Pons (tissue), 1 donor: ENCODE measurements at regions not wholly inside any gene's neighbourhood (a gene's known extent, or its start where the extent isn't known, plus 50 kb on each side); places are given as distances from the start of the nearest gene placed in this dataset.
A peak's percentile ranks its signal among the peaks of the same experiment; 100 is the strongest.

ENCODE experiments used
- DNase-seq: peaks from one replicate; pipeline ENCODE4 v3.0.0-alpha.2; 2016; ENCODE audit warnings: low spot score

DNA sequence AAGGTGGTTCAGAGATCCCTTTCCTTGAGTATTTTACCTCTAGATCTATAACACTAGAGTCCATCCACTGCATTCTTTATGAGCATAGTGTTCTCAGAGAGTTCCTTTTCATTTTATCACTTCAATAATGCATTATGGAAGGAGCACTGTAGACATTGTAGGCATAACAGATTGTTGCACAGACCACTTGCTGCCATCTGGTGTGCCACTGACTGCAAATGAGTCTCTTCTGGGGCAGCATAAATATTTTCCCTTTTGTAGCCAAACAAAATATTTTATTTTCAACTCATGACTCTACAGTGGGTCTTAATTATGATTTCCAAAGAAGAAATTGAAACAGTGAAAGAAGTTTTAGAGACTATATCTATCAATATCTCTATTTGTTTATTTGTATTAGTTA lies 290.4 kb downstream of the OLFM3 start:
- no peak for DNase-seq

- no peak for DNase-seq
Observed at GRCh38 chr1:101709721-101710120, 287.0 kb downstream of the OLFM3 start.

DNA sequence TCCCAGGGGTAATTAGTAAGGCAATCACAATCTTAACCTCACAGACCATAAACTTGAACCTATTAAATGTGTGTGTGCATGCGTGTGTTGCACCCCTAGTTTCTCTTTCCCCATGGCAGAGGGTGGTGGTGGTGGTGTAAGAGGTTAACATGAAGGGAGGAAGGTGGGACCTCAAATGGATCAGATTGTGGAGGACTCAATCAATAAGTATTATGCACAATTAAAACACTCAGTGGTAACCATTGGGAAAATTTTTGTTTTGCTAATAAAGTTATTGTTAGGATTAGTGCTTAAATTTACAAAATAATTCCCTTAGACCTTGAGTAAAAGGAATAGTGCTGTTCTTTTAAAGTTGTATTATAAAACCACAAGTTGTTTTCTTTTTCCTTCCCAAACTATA lies 283.0 kb downstream of the OLFM3 start:
- DNase-seq = no peak

DNA sequence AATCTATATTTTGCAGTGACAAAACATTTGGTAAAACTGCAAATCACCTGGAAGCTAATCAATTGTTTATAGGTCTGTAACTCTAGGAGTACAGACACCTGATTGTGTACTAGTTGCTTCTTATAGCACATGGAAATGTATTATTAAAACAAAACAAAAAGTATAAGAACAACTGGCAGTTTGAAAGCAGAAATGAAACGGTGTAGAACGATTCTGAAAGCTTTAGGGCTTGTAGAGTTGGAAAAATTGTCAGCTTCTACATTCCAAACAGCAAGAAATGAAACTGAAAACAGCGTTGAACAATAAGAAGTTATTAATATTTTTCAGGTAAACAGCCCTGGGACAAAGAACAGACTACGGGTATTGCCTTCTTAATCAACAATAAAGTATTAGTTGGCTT lies 273.3 kb downstream of the OLFM3 start:
- DNase-seq = no peak

GRCh38 chr1:101728029-101728428 lies 268.7 kb downstream of the OLFM3 start:
- no peak for DNase-seq

GRCh38 chr1:101730559-101730958 lies 266.2 kb downstream of the OLFM3 start:
- no peak for DNase-seq

- no peak for DNase-seq
Observed at GRCh38 chr1:101732261-101732660, 264.5 kb downstream of the OLFM3 start.

DNA sequence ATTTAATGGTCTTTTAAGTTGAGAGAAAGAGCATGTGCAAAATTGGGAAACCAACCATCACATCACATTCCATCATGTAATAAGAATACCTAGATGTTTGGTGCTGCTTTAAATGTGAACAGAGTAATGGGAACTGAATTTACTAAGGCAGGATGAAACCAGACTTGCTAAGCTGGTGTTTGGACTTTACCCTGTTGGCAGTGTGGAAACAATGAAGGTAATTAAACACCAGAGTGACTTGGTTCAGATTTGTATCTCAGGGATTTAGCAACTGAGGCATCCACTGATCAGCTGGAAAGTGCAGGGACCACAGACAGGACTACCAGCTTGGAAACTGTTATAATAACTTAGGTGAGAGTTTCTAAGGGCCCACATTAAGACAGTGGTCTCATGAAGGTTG lies 263.4 kb downstream of the OLFM3 start:
- no peak for DNase-seq

DNA sequence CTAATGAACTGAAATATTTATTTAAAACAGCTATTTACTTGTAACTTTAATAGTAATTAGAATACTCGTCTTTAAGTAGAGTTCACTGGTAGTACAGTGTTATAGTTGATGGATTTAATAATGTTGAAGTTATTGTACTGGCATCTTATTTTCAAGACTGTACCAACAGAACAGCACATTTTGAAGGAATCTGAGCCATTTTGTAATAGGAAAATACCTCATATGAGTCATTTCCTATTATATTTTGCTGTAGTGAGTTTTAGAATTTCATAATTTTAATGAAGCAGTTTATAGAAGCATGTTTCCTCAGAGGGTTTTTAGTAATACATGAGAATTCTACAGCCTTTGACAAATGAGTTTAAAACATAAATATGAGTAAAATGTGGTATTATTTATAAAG lies 258.3 kb downstream of the OLFM3 start:
- DNase-seq = no peak

- DNase-seq = no peak
Observed at GRCh38 chr1:101739146-101739545, 257.6 kb downstream of the OLFM3 start.

- no peak for DNase-seq
Observed at GRCh38 chr1:101739826-101740330, 256.8 kb downstream of the OLFM3 start.

GRCh38 chr1:101741910-101742309 lies 254.8 kb downstream of the OLFM3 start:
- no peak for DNase-seq

- no peak for DNase-seq
Observed at GRCh38 chr1:101742509-101742908, 254.2 kb downstream of the OLFM3 start.

GRCh38 chr1:101745551-101746270 lies 251.0 kb downstream of the OLFM3 start:
- DNase-seq = peak; percentile 13

DNA sequence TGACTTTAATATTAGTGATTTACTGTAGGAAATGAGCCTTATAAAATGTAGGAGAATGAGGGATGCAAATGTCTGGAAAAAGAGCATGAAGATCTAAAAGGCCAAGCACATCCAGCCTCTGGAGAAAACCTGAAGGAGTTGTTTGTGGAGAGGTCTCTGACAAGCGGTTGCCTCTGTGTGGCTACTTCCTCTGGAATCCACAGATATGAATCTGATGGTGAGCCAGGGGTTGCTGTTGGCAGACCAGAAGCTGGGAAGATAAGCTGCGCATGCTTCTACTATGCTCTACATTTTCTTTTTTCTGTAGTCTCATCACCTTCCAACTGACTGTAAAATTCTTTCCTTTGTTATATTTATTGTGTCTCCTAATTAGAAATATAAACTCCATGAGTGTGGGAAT lies 248.6 kb downstream of the OLFM3 start:
- DNase-seq = no peak
